Heart right ventricle (tissue), 16 donors: ENCODE measurements at regions not wholly inside any gene's neighbourhood (a gene's known extent, or its start where the extent isn't known, plus 50 kb on each side); places are given as distances from the start of the nearest gene placed in this dataset.

ENCODE experiments used
- ATAC-seq, 8 donors: fragments of 200-7000 bp; cut with Tn5 transposase; one replicate each; pipeline ENCODE4 v1.9.1; 2020; ENCODE audit warnings: mild to moderate bottlenecking in 8 of 8, moderate library complexity in 8 of 8, moderate number of reproducible peaks in 1 of 8
- DNase-seq, 2 donors: peaks; one replicate each; pipeline ENCODE4 v3.0.0-alpha.2; 2020
- H3K27ac ChIP-seq, 10 donors: fragments of 200-600 bp; sonication (generic) in 2 of 10; one replicate each; pipeline versions ENCODE4 v1.5.0 to v1.8.0; 2020 to 2022; ENCODE audit warnings: mild to moderate bottlenecking in 3 of 10
- H3K27me3 ChIP-seq, 7 donors: fragments of 200-600 bp; one replicate each; pipeline ENCODE4 v1.8.0; 2021 to 2022; ENCODE audit warnings: mild to moderate bottlenecking in 2 of 7
- H3K36me3 ChIP-seq, 9 donors: fragments of 200-600 bp; sonication (generic) in 1 of 9; one replicate each; pipeline versions ENCODE4 v1.5.0 to v1.8.0; 2020 to 2022; ENCODE audit warnings: mild to moderate bottlenecking in 2 of 9
- H3K4me1 ChIP-seq, 9 donors: fragments of 200-600 bp; sonication (generic) in 1 of 9; one replicate each; pipeline versions ENCODE4 v1.5.0 to v1.8.0; 2020 to 2022; ENCODE audit warnings: mild to moderate bottlenecking in 4 of 9
- H3K4me3 ChIP-seq, 10 donors: fragments of 200-600 bp; sonication (generic) in 2 of 10; one replicate each; pipeline versions ENCODE4 v1.5.0 to v1.8.0; 2020 to 2022; ENCODE audit warnings: mild to moderate bottlenecking in 7 of 10, moderate library complexity in 2 of 10
- H3K9me3 ChIP-seq, 11 donors: fragments of 200-600 bp in 10 of 11; sonication (generic) in 2 of 11; one replicate each; pipeline versions ENCODE4 v1.5.0 to v1.8.0; 2013 to 2022; ENCODE audit warnings: mild to moderate bottlenecking in 2 of 11, control low read depth in 1 of 11, moderate library complexity in 1 of 11
- WGBS, 2 donors: extraction: QIAGEN DNeasy Blood & Tissue Kit; methylation state at CpG; one replicate each; pipeline ENCODE4 v1.1.7; 2013; ENCODE audit warnings: inconsistent platforms in 1 of 2; 5-methylcytosine and 5-hydroxymethylcytosine counted together
- intact Hi-C, 10 donors: fragments of 100-400 bp; cut with DNase I; formaldehyde crosslinking; loops; one replicate each; pipeline versions ENCODE4 v1.11.1 to v1.14.2; 2022
- TF ChIP-seq, protein P1 (sequence below), 9 donors: fragments of 200-600 bp; sonication (generic) in 2 of 9; IDR thresholded peaks; one replicate each; pipeline versions ENCODE4 v1.5.0 to v1.8.0; 2021 to 2022; ENCODE audit warnings: antibody characterized with exemption in 9 of 9, mild to moderate bottlenecking in 5 of 9, moderate library complexity in 1 of 9
- donor health status: Arrhythmogenic right ventricular cardiomyopathy.
- donor health status: ischemic (EF 13 %, LVEDD 7.1; RV severe dilation, severe dysfunction).
- donor health status: healthy with polysubstance abuse.
- donor health status: DM: no; HTN: yes; CAD: no.
- donor health status: DM: no; HTN: no; CAD: no.
- donor health status: ischemic (EF 25% LVEDD 6.9; RV normal size, moderate dysfunction).
- donor health status: ischemic (EF 25% LVEDD 5.7; RV mildly dilated, moderate dysfunction).
- donor health status: healthy.
- donor health status: DM: yes; HTN: yes; CAD: no.
- donor health status: Ischemic cardiomyopathy.
- donor health status: ischemic (EF 35%, LVEDD 5.7; RV mildly dilated, moderate dysfunction).
- donor health status: nonischemic (EF 11% LVEDD 7.7; RV severe dilation, severe dysfunction).
- donor health status: DM: yes; HTN: yes; CAD: no.
- donor health status: PGD.
- donor health status: ischemic (EF 29% LVEDD 5.4; RV normal size, mild dysfunction).
- donor health status: nonischemic (EF 23%, LVEDD 6.1; RV moderate dilation, normal function).

DNA sequence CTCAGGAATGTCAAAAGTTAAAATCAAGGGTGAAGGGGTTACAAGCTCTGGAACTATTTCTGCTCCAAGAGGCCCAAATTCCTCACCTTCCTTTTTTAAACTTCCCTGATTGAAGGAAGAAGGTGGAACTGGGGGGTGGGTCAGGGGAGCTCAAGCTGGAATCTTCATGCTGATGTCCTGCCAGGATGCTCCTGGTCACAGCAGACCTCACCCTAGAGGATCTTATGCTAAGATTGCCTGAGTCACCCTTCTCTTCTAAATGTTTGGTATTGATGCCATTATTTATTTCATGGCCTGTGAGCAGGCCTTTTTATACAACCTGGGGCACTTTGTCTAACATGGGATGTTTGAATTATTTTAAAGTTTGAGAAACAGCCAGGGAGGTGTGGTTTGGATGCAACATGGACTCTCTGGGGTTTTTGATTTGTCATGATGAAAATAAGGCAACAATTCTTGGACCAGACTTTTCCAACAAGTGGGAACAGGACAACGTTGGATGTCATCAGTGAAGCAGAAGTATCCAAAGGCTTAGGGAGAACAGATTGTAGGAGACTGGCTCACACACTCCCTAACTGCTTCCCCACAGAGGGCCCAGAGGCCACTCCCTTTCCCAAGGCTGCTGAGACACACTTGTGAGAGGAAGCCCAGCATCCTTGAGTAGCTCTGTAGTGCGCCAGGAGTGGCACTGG lies 420.2 kb upstream of the MEX3C start:
- no peak for ATAC-seq

GRCh38 chr18:51619283-51619682 lies 421.8 kb upstream of the MEX3C start:
- Histone ChIP-seq H3K9me3 (no peaks in the 10 kb centered on the region), H3K4me1 (no peaks in the 10 kb centered on the region), H3K36me3 (no peaks in the 10 kb centered on the region), H3K4me3 (no peak overlapping the region), H3K27me3 (peaks cover 3 to 30% (median 13%) of the 10 kb centered on the region in 7 donors), H3K27ac (no peak overlapping the region)
- ATAC-seq (peak in 2 of 8 donors; percentile 48 to 64), DNase-seq (no peak)
- 0 to 17% methylated on average over 1 of the region's 1 CpG for WGBS, 2 donors
- TF ChIP-seq, protein P1, sequence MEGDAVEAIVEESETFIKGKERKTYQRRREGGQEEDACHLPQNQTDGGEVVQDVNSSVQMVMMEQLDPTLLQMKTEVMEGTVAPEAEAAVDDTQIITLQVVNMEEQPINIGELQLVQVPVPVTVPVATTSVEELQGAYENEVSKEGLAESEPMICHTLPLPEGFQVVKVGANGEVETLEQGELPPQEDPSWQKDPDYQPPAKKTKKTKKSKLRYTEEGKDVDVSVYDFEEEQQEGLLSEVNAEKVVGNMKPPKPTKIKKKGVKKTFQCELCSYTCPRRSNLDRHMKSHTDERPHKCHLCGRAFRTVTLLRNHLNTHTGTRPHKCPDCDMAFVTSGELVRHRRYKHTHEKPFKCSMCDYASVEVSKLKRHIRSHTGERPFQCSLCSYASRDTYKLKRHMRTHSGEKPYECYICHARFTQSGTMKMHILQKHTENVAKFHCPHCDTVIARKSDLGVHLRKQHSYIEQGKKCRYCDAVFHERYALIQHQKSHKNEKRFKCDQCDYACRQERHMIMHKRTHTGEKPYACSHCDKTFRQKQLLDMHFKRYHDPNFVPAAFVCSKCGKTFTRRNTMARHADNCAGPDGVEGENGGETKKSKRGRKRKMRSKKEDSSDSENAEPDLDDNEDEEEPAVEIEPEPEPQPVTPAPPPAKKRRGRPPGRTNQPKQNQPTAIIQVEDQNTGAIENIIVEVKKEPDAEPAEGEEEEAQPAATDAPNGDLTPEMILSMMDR (IDR thresholded peaks at IDR 0.05) = no peak
- intact Hi-C loops = no loop called here

More for the DNA sequence above, 420.2 kb upstream of the MEX3C start:
- Histone ChIP-seq H3K4me1 (no peaks in the 10 kb centered on the region), H3K27me3 (peaks cover 3 to 22% (median 9%) of the 10 kb centered on the region in 7 donors), H3K27ac (no peak overlapping the region), H3K9me3 (no peaks in the 10 kb centered on the region), H3K4me3 (no peak overlapping the region), H3K36me3 (no peaks in the 10 kb centered on the region)
- DNase-seq = no peak
- intact Hi-C loops = no loop called here
- WGBS, 2 donors = 63 to 68% methylated on average over 2 of the region's 2 CpGs
- TF ChIP-seq, protein P1 (IDR thresholded peaks at IDR 0.05) = no peak

DNA sequence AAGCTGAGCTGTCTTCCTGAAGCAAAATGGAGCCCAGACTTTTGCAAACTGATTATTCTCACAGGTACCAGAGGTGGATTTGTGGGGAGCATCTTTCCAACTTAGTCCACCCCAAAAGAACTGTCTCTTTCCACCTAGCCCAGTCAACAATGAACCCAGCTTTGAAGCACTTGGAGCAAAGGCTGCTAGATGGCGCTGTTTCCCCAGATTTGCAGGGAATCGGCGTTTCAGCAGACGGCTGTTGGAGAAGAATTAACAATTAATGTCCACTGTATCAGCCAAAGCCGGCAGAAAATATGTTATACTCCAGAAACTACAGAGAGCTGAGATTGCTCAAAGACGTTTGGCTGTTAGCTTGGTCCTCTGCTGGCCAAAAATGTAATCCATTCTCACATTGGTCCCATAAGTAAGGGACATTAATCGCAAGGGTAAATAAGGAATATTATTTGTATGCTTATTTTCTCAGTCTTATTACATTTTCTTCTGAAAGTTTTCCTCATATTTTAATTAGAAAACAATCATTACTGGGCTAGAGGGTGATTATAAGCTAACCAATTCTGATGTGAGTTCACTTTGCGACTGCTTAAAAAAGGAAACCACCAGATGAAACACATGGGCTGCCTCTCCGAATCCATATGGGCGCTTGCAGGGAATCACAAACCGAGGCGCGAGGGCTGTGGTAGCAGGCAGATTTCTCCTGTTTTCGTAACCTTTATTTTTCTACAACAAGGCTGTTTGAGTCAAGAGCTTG lies 423.8 kb upstream of the MEX3C start:
- Histone ChIP-seq H3K4me3 (peak overlapping the region in 1 of 10 donors; percentile 16), H3K27me3 (peaks cover 3 to 26% (median 13%) of the 10 kb centered on the region in 7 donors), H3K36me3 (no peaks in the 10 kb centered on the region), H3K4me1 (no peaks in the 10 kb centered on the region), H3K27ac (no peak overlapping the region), H3K9me3 (no peaks in the 10 kb centered on the region)
- TF ChIP-seq, protein P1 (IDR thresholded peaks at IDR 0.05) = peak; percentile 24 to 72 (median 66)
- peak; percentile 28 to 39 for DNase-seq
- 30 to 34% methylated on average over 14 of the region's 14 CpGs for WGBS, 2 donors
- ATAC-seq = peak in 2 of 8 donors; percentile 28 to 41
- intact Hi-C loops = no loop called here

DNA sequence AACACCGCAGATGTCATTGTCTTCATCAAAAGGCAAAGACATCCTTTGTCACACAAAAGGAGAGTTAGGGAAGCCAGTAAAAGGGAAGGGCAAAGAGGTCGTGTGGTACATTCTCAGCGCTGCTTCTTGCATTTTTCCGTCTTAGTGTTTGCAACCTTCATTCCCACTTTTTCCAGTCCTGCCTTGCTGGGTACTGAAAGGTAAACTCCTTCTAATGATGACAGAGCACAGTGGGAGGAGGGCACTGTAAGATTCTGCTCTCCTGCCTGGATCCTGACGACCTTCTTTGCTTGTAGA lies 424.3 kb upstream of the MEX3C start:
- WGBS, 2 donors = 39 to 44% methylated on average over 5 of the region's 5 CpGs
- intact Hi-C loops = no loop called here
- Histone ChIP-seq H3K27me3 (peaks cover 3 to 26% (median 13%) of the 10 kb centered on the region in 7 donors), H3K4me1 (no peaks in the 10 kb centered on the region), H3K4me3 (no peak overlapping the region), H3K36me3 (no peaks in the 10 kb centered on the region), H3K9me3 (no peaks in the 10 kb centered on the region), H3K27ac (no peak overlapping the region)
- DNase-seq = no peak
- no peak for ATAC-seq
- TF ChIP-seq, protein P1 (IDR thresholded peaks at IDR 0.05) = no peak
